Mesenchymal stem cell (in vitro differentiated cells and primary cell): ENCODE measurements at regions not wholly inside any gene's neighbourhood (a gene's known extent, or its start where the extent isn't known, plus 50 kb on each side); places are given as distances from the start of the nearest gene placed in this dataset.
"Not testable (repeated sequence)": the region's sequence is repeated elsewhere in the genome, so short reads cannot be mapped to it uniquely, and the experiment has no call there.

ENCODE experiments used
- DNase-seq: peaks from one replicate; pipeline ENCODE4 v3.0.0-alpha.2; 2013
- H2AFZ ChIP-seq: one replicate; pipeline ENCODE4 v1.6.1; 2013; ENCODE audit warnings: low read depth, mild to moderate bottlenecking, control low read depth, inconsistent platforms, low read length, moderate library complexity
- H2AK5ac ChIP-seq: 2 replicates; pipeline ENCODE4 v1.6.1; 2013; ENCODE audit warnings: low read length, moderate library complexity, mild to moderate bottlenecking, inconsistent platforms; ENCODE audit not compliant: severe bottlenecking
- H2BK120ac ChIP-seq: one replicate; pipeline ENCODE4 v1.6.1; 2013; ENCODE audit warnings: low read depth, mild to moderate bottlenecking, inconsistent platforms, low read length, moderate library complexity
- H2BK12ac ChIP-seq, 2 experiments: one replicate each; pipeline ENCODE4 v1.6.1; 2013; ENCODE audit warnings: inconsistent platforms in 2 of 2, low read length in 2 of 2, mild to moderate bottlenecking in 2 of 2, moderate library complexity in 2 of 2, control low read depth in 1 of 2
- H2BK15ac ChIP-seq: one replicate; pipeline ENCODE4 v1.6.1; 2013; ENCODE audit warnings: mild to moderate bottlenecking, low read depth, inconsistent platforms; ENCODE audit not compliant: poor library complexity, severe bottlenecking
- H2BK5ac ChIP-seq: 2 replicates; pipeline ENCODE4 v1.6.1; 2013; ENCODE audit warnings: low read depth, mild to moderate bottlenecking, low read length, control low read depth, inconsistent platforms; ENCODE audit not compliant: poor library complexity, severe bottlenecking
- H3K14ac ChIP-seq, 2 experiments: one replicate each; pipeline ENCODE4 v1.6.1; 2013; ENCODE audit warnings: inconsistent platforms in 2 of 2, low read length in 2 of 2, control low read depth in 1 of 2, mild to moderate bottlenecking in 1 of 2, moderate library complexity in 1 of 2
- H3K18ac ChIP-seq, 2 experiments: one replicate each; pipeline ENCODE4 v1.6.1; 2013; ENCODE audit warnings: inconsistent platforms in 2 of 2, low read length in 2 of 2, control low read depth in 1 of 2, low read depth in 1 of 2, mild to moderate bottlenecking in 1 of 2
- H3K23ac ChIP-seq, 2 experiments: one replicate each; pipeline ENCODE4 v1.6.1; 2013; ENCODE audit warnings: inconsistent platforms in 2 of 2, low read length in 2 of 2, mild to moderate bottlenecking in 2 of 2, moderate library complexity in 2 of 2, control low read depth in 1 of 2
- H3K27ac ChIP-seq: 2 replicates; pipeline ENCODE4 v1.5.1; 2013; ENCODE audit warnings: mild to moderate bottlenecking, moderate library complexity, low read length, control low read depth, inconsistent platforms; ENCODE audit not compliant: poor library complexity, severe bottlenecking
- H3K27me3 ChIP-seq, 2 experiments: 2 replicates each; pipeline versions ENCODE4 v1.6.1 to v1.7.0; 2013; ENCODE audit warnings: low read length in 2 of 2, mild to moderate bottlenecking in 2 of 2, moderate library complexity in 2 of 2, control low read depth in 1 of 2, inconsistent platforms in 1 of 2; ENCODE audit not compliant: control insufficient read depth in 1 of 2, insufficient read depth in 1 of 2
- H3K36me3 ChIP-seq, 2 experiments: 2 replicates each; pipeline versions ENCODE4 v1.6.1 to v1.7.0; 2013; ENCODE audit warnings: low read length in 2 of 2, control low read depth in 1 of 2, inconsistent platforms in 1 of 2, low read depth in 1 of 2, mild to moderate bottlenecking in 1 of 2; ENCODE audit not compliant: insufficient read depth in 2 of 2, control insufficient read depth in 1 of 2
- H3K4ac ChIP-seq, 2 experiments: one replicate each; pipeline ENCODE4 v1.6.1; 2013; ENCODE audit warnings: inconsistent platforms in 2 of 2, low read length in 2 of 2, mild to moderate bottlenecking in 2 of 2, moderate library complexity in 2 of 2, control low read depth in 1 of 2, low read depth in 1 of 2
- H3K4me1 ChIP-seq: 2 replicates; pipeline ENCODE4 v1.6.1; 2013; ENCODE audit warnings: low read depth, low read length, control low read depth; ENCODE audit not compliant: control insufficient read depth, insufficient read depth
- H3K4me2 ChIP-seq: 2 replicates; pipeline ENCODE4 v1.6.1; 2013; ENCODE audit warnings: low read length, mild to moderate bottlenecking, inconsistent platforms; ENCODE audit not compliant: poor library complexity, severe bottlenecking
- H3K4me3 ChIP-seq, 2 experiments: 2 replicates each; pipeline versions ENCODE4 v1.5.1 to v1.7.0; 2013; ENCODE audit warnings: low read length in 2 of 2, mild to moderate bottlenecking in 2 of 2, control low read depth in 1 of 2, low read depth in 1 of 2; ENCODE audit not compliant: insufficient read depth in 1 of 2
- H3K79me1 ChIP-seq: replicated peaks from 2 replicates; pipeline ENCODE4 v1.6.1; 2013; ENCODE audit warnings: mild to moderate bottlenecking, control low read depth, low read length, inconsistent platforms; ENCODE audit not compliant: poor library complexity, severe bottlenecking
- H3K9ac ChIP-seq: 2 replicates; pipeline ENCODE4 v1.7.0; 2013; ENCODE audit warnings: mild to moderate bottlenecking, low read length, moderate library complexity
- H3K9me3 ChIP-seq: 2 replicates; pipeline ENCODE4 v1.7.0; 2013; ENCODE audit warnings: mild to moderate bottlenecking, low read length; ENCODE audit not compliant: control insufficient read depth
- H4K8ac ChIP-seq: one replicate; pipeline ENCODE4 v1.6.1; 2013; ENCODE audit warnings: inconsistent platforms, mild to moderate bottlenecking, low read length, moderate library complexity
- H4K91ac ChIP-seq: one replicate; pipeline ENCODE4 v1.6.1; 2013; ENCODE audit warnings: mild to moderate bottlenecking, low read length, inconsistent platforms
- WGBS: methylation state at CpG from one replicate; pipeline ENCODE4 v1.1.7; 2013; ENCODE audit warnings: mixed read lengths; 5-methylcytosine and 5-hydroxymethylcytosine counted together

GRCh38 chr13:111678120-111678882, 357.9 kb downstream of the TEX29 start:
- H3K23ac ChIP-seq, H3K4ac ChIP-seq, H3K79me1 ChIP-seq, H3K18ac ChIP-seq, H3K14ac ChIP-seq, H4K91ac ChIP-seq, H3K4me2 ChIP-seq, H3K36me3 ChIP-seq, DNase-seq, H2BK120ac ChIP-seq, H2BK15ac ChIP-seq, H2BK12ac ChIP-seq, H2AFZ ChIP-seq, H3K9ac ChIP-seq, H3K27me3 ChIP-seq, H3K9me3 ChIP-seq, H3K4me3 ChIP-seq, H3K4me1 ChIP-seq, H2BK5ac ChIP-seq, H2AK5ac ChIP-seq, H4K8ac ChIP-seq, H3K27ac ChIP-seq: not testable (repeated sequence)
- WGBS: no CpG with 5 or more reads among the region's 33 CpGs

GRCh38 chr13:111679645-111680044, 359.2 kb downstream of the TEX29 start:
- not testable (repeated sequence) for H3K14ac ChIP-seq, H3K79me1 ChIP-seq, DNase-seq, H3K36me3 ChIP-seq, H2AK5ac ChIP-seq, H2BK15ac ChIP-seq, H3K9me3 ChIP-seq, H2BK5ac ChIP-seq, H3K23ac ChIP-seq, H3K27me3 ChIP-seq, H2BK120ac ChIP-seq, H3K4ac ChIP-seq, H3K18ac ChIP-seq, H3K27ac ChIP-seq, H4K8ac ChIP-seq, H3K4me3 ChIP-seq, H3K4me2 ChIP-seq, H3K4me1 ChIP-seq, H2AFZ ChIP-seq, H4K91ac ChIP-seq, H3K9ac ChIP-seq, H2BK12ac ChIP-seq
- no CpG with 5 or more reads among the region's 15 CpGs for WGBS

- H2AK5ac ChIP-seq, H2BK120ac ChIP-seq, H3K9me3 ChIP-seq, H3K36me3 ChIP-seq, H3K79me1 ChIP-seq, H3K27me3 ChIP-seq, DNase-seq, H4K91ac ChIP-seq, H3K14ac ChIP-seq, H2BK12ac ChIP-seq, H3K4me1 ChIP-seq, H3K4ac ChIP-seq, H2BK5ac ChIP-seq, H3K23ac ChIP-seq, H3K4me3 ChIP-seq, H4K8ac ChIP-seq, H2AFZ ChIP-seq, H3K18ac ChIP-seq, H3K4me2 ChIP-seq, H3K27ac ChIP-seq, H2BK15ac ChIP-seq, H3K9ac ChIP-seq: not testable (repeated sequence)
- no CpG with 5 or more reads among the region's 13 CpGs for WGBS
Observed at GRCh38 chr13:111680100-111680499, 359.7 kb downstream of the TEX29 start.

- H2BK5ac ChIP-seq, H3K9ac ChIP-seq, H3K4ac ChIP-seq, H3K23ac ChIP-seq, H2BK15ac ChIP-seq, H3K4me2 ChIP-seq, H3K4me3 ChIP-seq, H3K27me3 ChIP-seq, H4K8ac ChIP-seq, H3K27ac ChIP-seq, DNase-seq, H2BK120ac ChIP-seq, H4K91ac ChIP-seq, H2AFZ ChIP-seq, H2BK12ac ChIP-seq, H3K18ac ChIP-seq, H3K79me1 ChIP-seq, H3K14ac ChIP-seq, H3K9me3 ChIP-seq, H2AK5ac ChIP-seq, H3K4me1 ChIP-seq, H3K36me3 ChIP-seq: not testable (repeated sequence)
- WGBS: no CpG with 5 or more reads among the region's 2 CpGs
Observed at GRCh38 chr13:111692028-111692427, 371.6 kb downstream of the TEX29 start.
